AG04450 (cell line): ENCODE measurements at regions not wholly inside any gene's neighbourhood (a gene's known extent, or its start where the extent isn't known, plus 50 kb on each side); places are given as distances from the start of the nearest gene placed in this dataset.

Experiments used
- CTCF ChIA-PET: fragments of 300-600, 350-600 bp; formaldehyde crosslinking; extraction: SDS; loops from one replicate; lab custom pipeline; 2022; ENCODE audit warnings: antibody characterized with exemption, inconsistent platforms; lab: Charles Lee
- POLR2A ChIA-PET: fragments of 350-600 bp; formaldehyde crosslinking; extraction: SDS; loops from one replicate; lab custom pipeline; 2021; ENCODE audit warnings: antibody characterized with exemption, inconsistent platforms; lab: Yijun Ruan, JAX
- DNase-seq: peaks from one replicate; pipeline ENCODE4 v3.0.0-alpha.2; 2011; ENCODE audit warnings: low read depth, low spot score
- H3K27ac ChIP-seq: one replicate; pipeline ENCODE4 v1.5.1; 2012; ENCODE audit warnings: low read depth, low read length, control low read depth
- H3K27me3 ChIP-seq: one replicate; pipeline ENCODE4 v1.6.0; 2012; ENCODE audit warnings: low read length; ENCODE audit not compliant: control insufficient read depth, insufficient read depth
- H3K4me3 ChIP-seq: 2 replicates; pipeline ENCODE4 v1.5.1; 2011; ENCODE audit warnings: mild to moderate bottlenecking, low read depth, low read length, control low read depth
- H3K9me3 ChIP-seq: 2 replicates; pipeline ENCODE4 v1.5.1; 2012; ENCODE audit warnings: low read length; ENCODE audit not compliant: control insufficient read depth, insufficient read depth
- TF ChIP-seq, protein P1 (sequence below): IDR thresholded peaks from 2 replicates; pipeline ENCODE4 v1.5.1; 2011; ENCODE audit warnings: low read depth, low read length, control low read depth, inconsistent platforms

DNA sequence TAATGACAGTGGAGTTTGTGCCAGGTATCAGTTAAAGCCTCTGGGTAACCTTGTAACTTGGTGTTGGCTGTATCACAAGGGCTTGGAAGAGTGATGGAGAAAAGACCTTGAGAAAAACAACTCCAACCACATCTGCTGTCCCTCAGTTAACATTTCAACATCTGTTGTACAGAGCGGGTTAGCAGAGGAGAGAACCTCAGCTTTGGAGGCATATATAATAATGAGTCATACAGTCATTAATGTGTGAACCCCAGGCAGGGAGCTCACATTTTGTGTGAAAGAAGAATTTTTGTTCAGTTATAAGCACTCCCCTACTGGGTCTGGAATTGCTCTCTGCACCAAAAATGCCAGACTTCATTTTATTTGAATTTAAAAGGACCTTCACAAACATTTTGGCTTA, 439.5 kb downstream of the PDCD6IP start:
- TF ChIP-seq, protein P1, sequence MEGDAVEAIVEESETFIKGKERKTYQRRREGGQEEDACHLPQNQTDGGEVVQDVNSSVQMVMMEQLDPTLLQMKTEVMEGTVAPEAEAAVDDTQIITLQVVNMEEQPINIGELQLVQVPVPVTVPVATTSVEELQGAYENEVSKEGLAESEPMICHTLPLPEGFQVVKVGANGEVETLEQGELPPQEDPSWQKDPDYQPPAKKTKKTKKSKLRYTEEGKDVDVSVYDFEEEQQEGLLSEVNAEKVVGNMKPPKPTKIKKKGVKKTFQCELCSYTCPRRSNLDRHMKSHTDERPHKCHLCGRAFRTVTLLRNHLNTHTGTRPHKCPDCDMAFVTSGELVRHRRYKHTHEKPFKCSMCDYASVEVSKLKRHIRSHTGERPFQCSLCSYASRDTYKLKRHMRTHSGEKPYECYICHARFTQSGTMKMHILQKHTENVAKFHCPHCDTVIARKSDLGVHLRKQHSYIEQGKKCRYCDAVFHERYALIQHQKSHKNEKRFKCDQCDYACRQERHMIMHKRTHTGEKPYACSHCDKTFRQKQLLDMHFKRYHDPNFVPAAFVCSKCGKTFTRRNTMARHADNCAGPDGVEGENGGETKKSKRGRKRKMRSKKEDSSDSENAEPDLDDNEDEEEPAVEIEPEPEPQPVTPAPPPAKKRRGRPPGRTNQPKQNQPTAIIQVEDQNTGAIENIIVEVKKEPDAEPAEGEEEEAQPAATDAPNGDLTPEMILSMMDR, result no peak
- H3K9me3 ChIP-seq, result no peaks in the 10 kb centered on the region
- DNase-seq, result no peak
- H3K27ac ChIP-seq, result no peak overlapping the region
- H3K27me3 ChIP-seq, result no peaks in the 10 kb centered on the region
- POLR2A ChIA-PET, result no interaction called here
- H3K4me3 ChIP-seq, result no peak overlapping the region
- CTCF ChIA-PET, result interaction anchor here (1.2 kb wide), 1 partner anchor 24 kb away, joined by 3 read pairs; no protein-coding TSS in a partner anchor

DNA sequence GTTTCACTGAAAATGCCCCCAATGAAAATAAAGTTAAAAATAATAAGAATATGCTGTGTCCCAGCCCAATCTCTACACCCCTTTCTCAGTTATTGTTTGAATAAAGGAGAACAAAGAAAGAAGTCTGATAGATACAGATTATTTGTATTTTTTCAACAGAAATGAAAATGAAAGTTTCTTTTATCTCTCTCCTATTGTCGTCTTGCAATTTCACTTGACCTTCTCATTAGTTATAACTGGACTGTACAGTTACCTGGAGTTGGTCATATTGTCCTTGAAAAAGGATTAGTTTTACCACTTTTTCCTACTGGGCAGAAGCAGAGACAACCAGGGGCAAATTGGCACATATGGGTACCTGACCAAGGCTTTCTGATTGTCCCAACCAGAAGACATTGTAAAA, 440.0 kb downstream of the PDCD6IP start:
- H3K4me3 ChIP-seq, result no peak overlapping the region
- no peak overlapping the region for H3K27ac ChIP-seq
- ChIA-PET POLR2A (no interaction called here), CTCF (interaction anchor here (1.1 to 1.2 kb wide), 2 partner anchors 22 to 23 kb away, joined by 3 to 5 read pairs; no protein-coding TSS in a partner anchor)
- no peaks in the 10 kb centered on the region for H3K9me3 ChIP-seq
- no peaks in the 10 kb centered on the region for H3K27me3 ChIP-seq
- no peak for DNase-seq
- TF ChIP-seq, protein P1, result no peak

DNA sequence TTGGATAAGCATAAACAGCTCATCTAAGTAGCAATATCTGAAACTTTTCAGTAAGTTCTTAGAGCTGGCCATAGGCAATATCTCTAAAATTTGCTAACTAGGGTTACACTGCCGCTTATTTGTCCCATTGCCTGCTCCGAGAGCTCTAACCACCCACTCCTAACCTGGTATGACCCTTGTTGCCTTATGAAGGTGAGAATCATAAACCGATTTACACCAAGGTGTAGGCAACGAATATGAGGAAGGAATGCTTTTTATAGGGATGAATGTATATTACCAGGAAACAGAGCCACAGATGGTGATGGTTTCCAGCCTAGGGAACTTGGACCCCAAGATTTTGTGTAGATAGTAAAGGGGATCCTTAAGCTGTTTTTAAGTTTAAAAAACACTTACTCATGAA, 440.9 kb downstream of the PDCD6IP start:
- no peak overlapping the region for H3K4me3 ChIP-seq
- TF ChIP-seq, protein P1, result no peak
- H3K9me3 ChIP-seq, result no peaks in the 10 kb centered on the region
- H3K27ac ChIP-seq, result no peak overlapping the region
- ChIA-PET CTCF (interaction anchor here (1.1 kb wide), 1 partner anchor 21 kb away, joined by 5 read pairs; no protein-coding TSS in a partner anchor), POLR2A (no interaction called here)
- no peaks in the 10 kb centered on the region for H3K27me3 ChIP-seq
- DNase-seq, result no peak

DNA sequence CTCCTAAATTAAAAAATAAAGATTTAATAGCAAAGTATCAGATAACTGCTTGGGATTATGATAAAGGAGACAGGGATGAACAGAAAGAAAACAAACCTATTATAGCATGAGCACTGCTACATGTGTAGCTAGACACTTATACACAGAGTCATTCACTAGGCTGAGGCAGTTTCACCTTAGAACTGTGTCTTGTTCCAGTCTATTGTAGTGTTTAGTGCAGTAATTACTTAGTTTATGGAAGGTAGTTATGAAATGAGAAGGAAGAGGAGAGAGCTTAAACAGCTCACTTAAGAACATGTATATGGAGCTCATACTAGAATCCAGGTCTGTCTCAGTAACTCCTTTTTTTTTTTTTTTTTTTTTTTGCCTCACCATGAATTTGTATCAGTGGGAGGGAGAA, 441.4 kb downstream of the PDCD6IP start:
- Histone ChIP-seq H3K27me3 (no peaks in the 10 kb centered on the region), H3K9me3 (no peaks in the 10 kb centered on the region), H3K4me3 (no peak overlapping the region), H3K27ac (no peak overlapping the region)
- no peak for DNase-seq
- POLR2A ChIA-PET, result no interaction called here
- CTCF ChIA-PET, result no interaction called here
- TF ChIP-seq, protein P1, result no peak

DNA sequence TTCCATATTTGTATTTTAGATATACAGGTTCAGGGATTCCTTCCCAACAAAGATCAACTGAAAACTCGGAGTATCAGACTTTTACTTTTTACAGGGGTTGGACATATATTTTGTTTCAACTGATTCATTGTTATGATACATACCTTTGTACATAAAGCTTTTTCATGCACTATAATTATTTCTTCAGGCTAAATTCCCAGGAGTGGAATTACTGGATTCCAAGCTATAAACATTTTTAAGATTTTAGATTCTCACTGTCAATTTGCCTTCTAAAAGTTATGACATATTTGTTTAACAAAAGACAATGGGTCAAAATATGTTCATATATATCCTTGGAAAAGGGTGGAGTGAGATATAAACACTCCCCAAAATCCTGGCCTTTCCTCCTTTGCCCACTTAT, 449.0 kb downstream of the PDCD6IP start:
- DNase-seq, result no peak
- TF ChIP-seq, protein P1, result no peak
- no peaks in the 10 kb centered on the region for H3K27me3 ChIP-seq
- H3K27ac ChIP-seq, result no peak overlapping the region
- POLR2A ChIA-PET, result no interaction called here
- no peak overlapping the region for H3K4me3 ChIP-seq
- CTCF ChIA-PET, result interaction anchor here (1.0 kb wide), 1 partner anchor 13 kb away, joined by 4 read pairs; no protein-coding TSS in a partner anchor
- no peaks in the 10 kb centered on the region for H3K9me3 ChIP-seq
